ENCODE measurements at regions not wholly inside any gene's neighbourhood (a gene's known extent, or its start where the extent isn't known, plus 50 kb on each side); places are given as distances from the start of the nearest gene placed in this dataset.
"Not testable (repeated sequence)": the region's sequence is repeated elsewhere in the genome, so short reads cannot be mapped to it uniquely, and the experiment has no call there.

DNA sequence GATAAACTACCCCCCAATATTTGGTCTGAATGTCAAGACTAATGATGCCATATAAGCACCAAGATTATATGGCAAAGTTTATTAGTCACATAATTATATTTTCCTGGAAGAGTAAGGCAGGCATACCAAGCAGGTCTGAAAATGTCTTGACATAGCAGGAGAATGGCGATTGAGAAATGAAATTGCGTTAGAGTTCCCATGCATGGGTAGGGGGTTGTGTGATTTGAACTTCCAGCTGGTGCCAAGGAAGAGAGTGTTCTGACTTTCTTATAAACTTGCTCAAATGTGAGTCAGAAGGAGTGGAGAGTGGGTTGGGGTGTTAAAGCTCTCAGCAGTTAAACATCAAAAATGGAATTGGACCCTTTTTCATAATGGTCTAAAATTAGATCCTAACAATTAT, 1200.6 kb upstream of the ACO1 start:
- DNase-seq (ENCODE audit: extremely low spot score) = no peak
- TF ChIP-seq, protein P1, sequence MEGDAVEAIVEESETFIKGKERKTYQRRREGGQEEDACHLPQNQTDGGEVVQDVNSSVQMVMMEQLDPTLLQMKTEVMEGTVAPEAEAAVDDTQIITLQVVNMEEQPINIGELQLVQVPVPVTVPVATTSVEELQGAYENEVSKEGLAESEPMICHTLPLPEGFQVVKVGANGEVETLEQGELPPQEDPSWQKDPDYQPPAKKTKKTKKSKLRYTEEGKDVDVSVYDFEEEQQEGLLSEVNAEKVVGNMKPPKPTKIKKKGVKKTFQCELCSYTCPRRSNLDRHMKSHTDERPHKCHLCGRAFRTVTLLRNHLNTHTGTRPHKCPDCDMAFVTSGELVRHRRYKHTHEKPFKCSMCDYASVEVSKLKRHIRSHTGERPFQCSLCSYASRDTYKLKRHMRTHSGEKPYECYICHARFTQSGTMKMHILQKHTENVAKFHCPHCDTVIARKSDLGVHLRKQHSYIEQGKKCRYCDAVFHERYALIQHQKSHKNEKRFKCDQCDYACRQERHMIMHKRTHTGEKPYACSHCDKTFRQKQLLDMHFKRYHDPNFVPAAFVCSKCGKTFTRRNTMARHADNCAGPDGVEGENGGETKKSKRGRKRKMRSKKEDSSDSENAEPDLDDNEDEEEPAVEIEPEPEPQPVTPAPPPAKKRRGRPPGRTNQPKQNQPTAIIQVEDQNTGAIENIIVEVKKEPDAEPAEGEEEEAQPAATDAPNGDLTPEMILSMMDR (IDR thresholded peaks at IDR 0.05; ENCODE audit: control extremely low read depth, extremely low read depth, low read depth, missing control alignments) = no peak
- POLR2A ChIA-PET = no interaction called here
- CTCF ChIA-PET = interaction anchor here (1.0 kb wide), 1 partner anchor 19 kb away, joined by 3 read pairs; no protein-coding TSS in a partner anchor

- TF ChIP-seq, protein P1 (IDR thresholded peaks at IDR 0.05; ENCODE audit: control extremely low read depth, extremely low read depth, low read depth, missing control alignments) = no peak
- DNase-seq (ENCODE audit: extremely low spot score) = no peak
- CTCF ChIA-PET = interaction anchor here (1.4 kb wide), 1 partner anchor 9 kb away, joined by 5 read pairs; no protein-coding TSS in a partner anchor
- POLR2A ChIA-PET = no interaction called here
Measured at GRCh38 chr9:31185831-31186230, 1198.6 kb upstream of the ACO1 start.

- no peak for DNase-seq (ENCODE audit: extremely low spot score)
- CTCF ChIA-PET = interaction anchor here (2.1 kb wide), 1 partner anchor 10 kb away, joined by 6 read pairs; no protein-coding TSS in a partner anchor
- POLR2A ChIA-PET = no interaction called here
- TF ChIP-seq, protein P1 (IDR thresholded peaks at IDR 0.05; ENCODE audit: control extremely low read depth, extremely low read depth, low read depth, missing control alignments) = no peak
Measured at GRCh38 chr9:31188496-31188895, 1195.9 kb upstream of the ACO1 start.

- DNase-seq (ENCODE audit: extremely low spot score) = peak; percentile 4
- TF ChIP-seq, protein P1 (IDR thresholded peaks at IDR 0.05; ENCODE audit: control extremely low read depth, extremely low read depth, low read depth, missing control alignments) = no peak
- ChIA-PET CTCF (interaction anchor here (1.6 kb wide), 1 partner anchor 12 kb away, joined by 5 read pairs; no protein-coding TSS in a partner anchor), POLR2A (no interaction called here)
Measured at GRCh38 chr9:31210978-31211570, 1173.4 kb upstream of the ACO1 start.

GRCh38 chr9:31229976-31230375, 1154.5 kb upstream of the ACO1 start:
- POLR2A ChIA-PET; DNase-seq (ENCODE audit: extremely low spot score); CTCF ChIA-PET: not testable (repeated sequence)

DNA sequence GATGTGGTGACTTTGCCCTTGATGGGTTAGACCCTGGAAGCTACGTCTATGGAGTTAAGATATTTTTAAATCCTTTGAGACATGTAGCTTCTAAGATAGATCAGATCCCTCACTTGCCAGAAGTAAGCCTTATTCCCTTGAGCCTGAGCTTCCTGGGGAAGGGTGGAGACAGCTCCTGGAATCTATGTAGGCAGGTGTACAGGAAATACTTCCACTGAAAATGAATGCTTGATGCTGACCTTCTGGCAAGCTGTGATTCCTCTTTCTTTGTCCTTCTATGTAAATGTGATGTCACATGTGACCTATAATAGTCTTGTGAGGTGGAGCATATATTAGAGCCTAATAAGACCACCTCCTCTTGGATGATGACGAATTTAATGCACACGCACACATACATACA, 1152.0 kb upstream of the ACO1 start:
- TF ChIP-seq, protein P1 (IDR thresholded peaks at IDR 0.05; ENCODE audit: control extremely low read depth, extremely low read depth, low read depth, missing control alignments) = no peak
- no peak for DNase-seq (ENCODE audit: extremely low spot score)
- ChIA-PET CTCF (interaction anchor here (1.2 to 1.5 kb wide), 2 partner anchors 10 to 11 kb away, joined by 4 to 5 read pairs; no protein-coding TSS in a partner anchor), POLR2A (no interaction called here)

DNA sequence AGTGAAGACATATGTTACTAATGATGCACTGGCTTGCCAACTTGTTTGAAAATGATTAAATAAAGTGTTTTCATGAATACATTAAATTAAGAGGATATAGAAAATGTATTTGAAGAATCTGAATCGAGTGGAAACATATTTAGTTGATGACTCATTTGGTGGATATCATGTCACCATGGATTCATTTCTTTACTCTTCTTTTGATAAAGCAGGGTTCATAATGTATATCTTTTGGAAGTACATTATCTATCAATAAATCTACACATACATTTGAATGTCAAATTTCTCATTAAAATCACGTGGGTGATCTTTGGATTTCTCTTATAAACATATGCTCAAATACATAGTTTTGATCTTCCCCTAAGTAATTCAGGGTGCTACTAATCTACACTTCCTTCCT, 1148.1 kb upstream of the ACO1 start:
- CTCF ChIA-PET = no interaction called here
- TF ChIP-seq, protein P1 (IDR thresholded peaks at IDR 0.05; ENCODE audit: control extremely low read depth, extremely low read depth, low read depth, missing control alignments) = no peak
- POLR2A ChIA-PET = no interaction called here
- DNase-seq (ENCODE audit: extremely low spot score) = no peak

Measured in GM10248 (cell line).